GM23248 (cell line): ENCODE measurements at regions not wholly inside any gene's neighbourhood (a gene's known extent, or its start where the extent isn't known, plus 50 kb on each side); places are given as distances from the start of the nearest gene placed in this dataset.

Experiments
- EZH2 ChIP-seq: fragments of 200-600 bp; sonication (generic); IDR thresholded peaks from 2 replicates; pipeline ENCODE4 v1.6.1; 2018; ENCODE audit warnings: antibody characterized with exemption, mild to moderate bottlenecking; ENCODE audit not compliant: insufficient read depth, poor library complexity, severe bottlenecking
- EZH2phosphoT487 ChIP-seq: fragments of 200-600 bp; sonication (generic); IDR thresholded peaks from 2 replicates; pipeline ENCODE4 v1.6.1; 2018; ENCODE audit warnings: antibody characterized with exemption, moderate library complexity, mild to moderate bottlenecking, low read depth; ENCODE audit not compliant: insufficient read depth

GRCh38 chr6:132962936-132963868 is 148.8 kb downstream of the RPS12 start:
- TF ChIP-seq EZH2phosphoT487: no peak
- TF ChIP-seq EZH2: no peak
